ENCODE measurements at regions not wholly inside any gene's neighbourhood (a gene's known extent, or its start where the extent isn't known, plus 50 kb on each side); places are given as distances from the start of the nearest gene placed in this dataset.
"Not testable (repeated sequence)": the region's sequence is repeated elsewhere in the genome, so short reads cannot be mapped to it uniquely, and the experiment has no call there.

DNA sequence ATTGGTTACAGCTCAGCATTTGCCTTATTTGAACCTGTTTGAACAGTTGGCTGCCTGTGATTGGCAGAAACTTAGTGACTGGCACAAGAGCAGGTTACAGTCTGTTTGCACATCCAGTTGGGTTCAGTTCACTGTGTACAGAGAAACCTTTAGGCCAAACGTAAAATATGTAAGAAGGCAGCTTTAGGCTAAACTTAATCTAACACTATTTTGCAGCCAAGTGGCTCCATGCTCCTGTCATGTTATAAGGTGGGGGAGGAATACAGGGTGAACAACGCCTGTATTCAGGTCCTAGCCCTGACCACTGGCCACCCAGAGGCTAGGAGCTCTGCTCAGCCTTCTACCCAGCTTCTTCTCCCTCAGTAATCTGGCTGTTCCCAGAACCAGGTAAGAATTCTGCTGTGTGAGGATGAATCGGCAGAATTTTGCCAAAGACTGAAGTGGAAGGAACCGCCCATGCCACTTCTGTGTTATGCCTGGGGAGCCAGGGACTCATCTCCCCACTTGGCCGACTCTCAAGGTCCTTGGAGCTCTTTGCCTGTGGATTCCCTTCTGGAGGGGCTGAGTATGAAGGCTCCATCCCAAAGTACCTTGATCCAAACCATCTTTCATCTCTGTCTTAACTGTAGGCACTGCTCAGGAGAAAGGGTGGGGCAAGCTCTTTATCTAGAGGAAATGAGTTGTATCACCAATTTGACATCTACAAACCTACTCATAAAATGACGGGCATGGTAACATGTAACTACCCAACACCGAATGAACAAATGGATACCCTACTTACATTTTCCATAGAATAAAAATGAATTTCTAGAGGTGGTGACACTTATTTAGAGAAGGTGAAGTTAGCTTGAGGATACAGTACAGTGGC is 164.4 kb upstream of the NAMPT start:
- DNase-seq (ENCODE audit: low read depth, low spot score), result no peak

DNA sequence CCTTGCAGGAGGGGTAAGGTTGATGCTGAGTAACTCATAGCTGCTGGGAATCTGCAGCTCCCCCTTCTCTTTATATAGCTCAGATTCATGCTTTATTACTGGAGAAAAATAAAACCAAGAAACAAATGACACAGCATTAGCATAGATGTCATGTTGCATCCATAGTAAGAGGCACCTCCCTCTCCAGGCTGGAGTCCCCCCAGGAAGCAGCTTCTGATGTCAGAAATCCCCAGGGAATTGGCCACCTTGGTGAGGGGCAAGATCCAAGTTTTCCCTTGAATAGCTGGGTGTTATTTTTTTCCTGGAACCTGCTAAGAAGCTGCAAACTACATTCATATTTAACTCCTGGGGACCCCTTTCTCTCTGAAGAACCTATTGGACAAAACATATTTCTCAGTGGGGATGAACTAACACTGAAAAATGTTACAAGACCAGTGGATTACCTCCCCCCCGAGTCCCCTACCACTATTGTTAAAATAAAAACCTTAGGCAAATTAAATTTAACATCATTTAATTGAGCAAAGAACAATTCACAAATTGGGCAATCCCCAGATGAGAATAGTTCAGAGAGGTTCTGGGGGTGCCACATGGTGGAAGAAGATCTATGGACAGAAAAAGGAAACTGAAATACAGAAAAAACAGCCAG is 163.7 kb upstream of the NAMPT start:
- no peak for DNase-seq (ENCODE audit: low read depth, low spot score)

DNA sequence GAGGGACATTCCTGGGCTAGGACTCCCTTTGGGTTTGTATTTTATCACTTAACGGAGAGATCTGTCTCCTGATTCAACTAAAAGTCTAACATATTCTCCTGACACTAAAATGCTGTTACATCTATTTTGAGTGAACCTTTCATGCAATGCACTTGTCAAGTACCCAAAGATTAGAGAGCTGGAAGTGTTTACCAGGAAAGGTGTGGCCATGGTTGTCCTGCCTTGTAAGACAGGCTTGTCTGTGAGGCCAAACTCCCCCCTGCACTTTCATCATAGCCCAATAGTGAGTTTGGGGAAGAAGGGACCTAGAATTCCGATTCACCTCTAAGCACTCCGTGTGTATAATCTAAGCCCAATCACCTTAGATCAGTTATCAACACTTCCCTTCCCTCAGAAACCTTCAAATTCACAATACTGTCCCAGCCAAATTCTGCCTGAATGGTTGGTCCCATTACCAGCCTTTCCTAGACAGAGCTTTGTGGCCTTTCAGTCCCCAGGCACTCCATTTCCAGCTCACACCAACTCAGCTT is 162.6 kb upstream of the NAMPT start:
- no peak for DNase-seq (ENCODE audit: low read depth, low spot score)

DNA sequence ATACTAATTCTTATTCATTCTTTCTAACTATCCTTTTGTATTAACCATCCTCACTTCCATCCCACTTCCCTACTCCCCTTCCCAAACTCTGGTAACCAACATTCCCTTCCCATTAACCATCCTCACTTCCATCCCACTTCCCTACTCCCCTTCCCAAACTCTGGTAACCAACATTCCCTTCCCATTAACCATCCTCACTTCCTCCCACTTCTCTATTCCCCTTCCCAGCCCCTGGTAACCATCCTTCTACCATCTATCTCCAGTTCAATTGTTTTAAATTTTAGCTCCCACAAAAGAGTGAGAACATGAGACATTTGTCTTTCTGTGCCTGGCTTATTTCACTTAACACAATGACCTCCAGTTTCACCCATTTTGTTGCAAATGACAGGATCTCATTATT is 160.6 kb upstream of the NAMPT start:
- not testable (repeated sequence) for DNase-seq (ENCODE audit: low read depth, low spot score)

DNA sequence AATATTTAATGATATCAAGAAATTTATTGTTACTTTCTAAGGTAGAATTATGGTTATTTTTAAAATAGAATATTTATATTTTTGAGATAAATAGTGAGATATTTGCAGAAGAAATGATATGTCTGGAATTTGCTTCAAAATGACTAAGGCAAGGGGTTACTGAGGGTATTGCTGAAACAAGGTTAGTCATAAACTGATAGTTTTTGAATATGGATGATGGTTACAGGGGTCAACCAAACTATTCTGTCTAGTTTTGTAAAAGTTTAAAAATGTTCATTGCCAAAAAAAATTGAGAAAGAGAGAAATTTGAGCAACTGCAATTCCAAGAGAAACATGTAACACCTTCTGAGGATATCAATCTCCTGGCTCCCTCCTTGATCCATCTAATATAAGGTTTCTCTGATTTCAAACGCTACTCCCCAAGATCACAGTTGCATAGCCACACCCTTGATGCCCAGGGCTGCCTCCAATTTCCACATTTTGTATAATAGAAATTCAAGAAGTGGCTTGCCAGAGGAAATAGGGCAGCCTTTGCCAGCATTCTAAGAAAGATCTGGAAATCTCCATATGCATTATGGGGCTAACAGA is 159.4 kb upstream of the NAMPT start:
- DNase-seq (ENCODE audit: low read depth, low spot score), result no peak

DNA sequence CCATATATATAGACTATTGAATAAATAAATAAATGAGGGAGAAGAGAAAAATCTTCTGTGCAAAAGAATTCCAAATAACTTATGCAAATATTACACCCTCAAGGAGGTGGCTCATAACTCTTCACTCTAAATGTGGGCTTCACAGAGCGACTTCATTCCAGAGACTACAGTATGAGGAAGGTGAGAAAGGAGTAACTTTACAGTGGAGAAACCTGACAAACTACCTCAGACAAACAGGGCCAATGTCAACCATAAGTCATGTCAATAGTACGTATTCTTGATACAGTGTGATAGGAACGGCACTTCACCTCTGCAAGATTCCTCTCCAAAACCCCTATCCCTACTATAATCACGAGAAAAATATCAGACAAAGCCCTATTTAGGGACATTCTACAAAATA is 158.4 kb upstream of the NAMPT start:
- DNase-seq (ENCODE audit: low read depth, low spot score), result no peak

DNA sequence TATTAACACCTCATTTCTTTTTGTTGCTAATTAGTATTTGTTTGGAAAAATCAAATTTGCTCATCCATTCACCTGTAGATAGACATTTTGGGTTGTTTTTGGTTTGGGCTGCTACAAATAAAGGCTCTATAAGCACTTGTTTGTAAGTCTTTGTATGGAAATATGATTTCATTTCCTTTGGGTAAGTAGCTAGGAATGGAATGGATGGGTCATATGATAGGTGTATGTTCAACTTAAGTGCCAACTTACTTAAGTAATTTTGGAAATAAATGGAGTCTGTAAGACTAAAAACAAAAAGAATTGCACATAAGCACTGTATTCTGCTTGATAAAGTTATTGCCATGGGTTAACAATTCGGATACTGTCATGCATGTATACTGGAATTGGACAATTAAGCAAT is 157.7 kb upstream of the NAMPT start:
- no peak for DNase-seq (ENCODE audit: low read depth, low spot score)

DNA sequence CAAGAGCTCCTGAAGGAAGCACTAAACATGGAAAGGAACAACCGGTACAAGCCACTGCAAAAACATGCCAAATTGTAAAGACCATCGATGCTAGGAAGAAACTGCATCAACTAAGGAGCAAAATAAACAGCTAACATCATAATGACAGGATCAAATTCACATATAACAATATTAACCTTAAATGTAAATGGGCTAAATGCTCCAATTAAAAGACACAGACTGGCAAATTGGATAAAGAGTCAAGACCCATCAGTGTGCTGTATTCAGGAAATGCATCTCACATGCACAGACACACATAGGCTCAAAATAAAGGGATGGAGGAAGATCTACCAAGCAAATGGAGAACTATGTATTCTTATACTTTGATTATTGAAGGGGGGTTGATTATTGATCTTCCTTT is 156.6 kb upstream of the NAMPT start:
- not testable (repeated sequence) for DNase-seq (ENCODE audit: low read depth, low spot score)

DNA sequence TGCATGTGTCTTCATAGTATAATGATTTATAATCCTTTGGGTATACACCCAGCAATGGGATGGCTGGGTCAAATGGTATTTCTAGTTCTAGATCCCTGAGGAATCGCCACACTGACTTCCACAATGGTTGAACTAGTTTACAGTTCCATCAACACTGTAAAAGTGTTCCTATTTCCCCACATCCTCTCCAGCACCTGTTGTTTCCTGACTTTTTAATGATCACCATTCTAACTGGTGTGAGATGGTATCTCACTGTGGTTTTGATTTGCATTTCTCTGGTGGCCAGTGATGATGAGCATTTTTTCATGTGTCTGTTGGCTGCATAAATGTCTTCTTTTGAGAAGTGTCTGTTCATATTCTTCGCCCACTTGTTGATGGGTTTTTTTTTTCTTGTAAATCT is 152.2 kb upstream of the NAMPT start:
- DNase-seq (ENCODE audit: low read depth, low spot score), result not testable (repeated sequence)

DNA sequence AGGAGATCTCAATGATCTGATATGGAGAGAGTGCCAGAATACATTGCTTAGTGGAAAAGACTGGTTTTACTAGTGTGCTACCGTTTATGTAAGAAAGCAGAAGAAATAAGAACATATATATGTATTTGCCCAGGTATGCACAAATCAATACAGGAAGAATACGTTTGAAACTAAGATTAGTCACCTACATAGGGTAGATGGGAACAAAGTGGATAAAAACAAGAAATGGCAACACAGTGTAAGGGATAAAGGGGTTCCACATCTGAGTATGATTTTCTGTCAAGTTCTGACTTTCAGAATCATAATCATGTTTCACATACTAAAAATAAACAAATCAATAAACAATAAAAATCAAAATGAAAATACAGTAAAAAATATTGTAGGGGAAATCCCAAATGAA is 148.6 kb upstream of the NAMPT start:
- DNase-seq (ENCODE audit: low read depth, low spot score), result no peak

DNA sequence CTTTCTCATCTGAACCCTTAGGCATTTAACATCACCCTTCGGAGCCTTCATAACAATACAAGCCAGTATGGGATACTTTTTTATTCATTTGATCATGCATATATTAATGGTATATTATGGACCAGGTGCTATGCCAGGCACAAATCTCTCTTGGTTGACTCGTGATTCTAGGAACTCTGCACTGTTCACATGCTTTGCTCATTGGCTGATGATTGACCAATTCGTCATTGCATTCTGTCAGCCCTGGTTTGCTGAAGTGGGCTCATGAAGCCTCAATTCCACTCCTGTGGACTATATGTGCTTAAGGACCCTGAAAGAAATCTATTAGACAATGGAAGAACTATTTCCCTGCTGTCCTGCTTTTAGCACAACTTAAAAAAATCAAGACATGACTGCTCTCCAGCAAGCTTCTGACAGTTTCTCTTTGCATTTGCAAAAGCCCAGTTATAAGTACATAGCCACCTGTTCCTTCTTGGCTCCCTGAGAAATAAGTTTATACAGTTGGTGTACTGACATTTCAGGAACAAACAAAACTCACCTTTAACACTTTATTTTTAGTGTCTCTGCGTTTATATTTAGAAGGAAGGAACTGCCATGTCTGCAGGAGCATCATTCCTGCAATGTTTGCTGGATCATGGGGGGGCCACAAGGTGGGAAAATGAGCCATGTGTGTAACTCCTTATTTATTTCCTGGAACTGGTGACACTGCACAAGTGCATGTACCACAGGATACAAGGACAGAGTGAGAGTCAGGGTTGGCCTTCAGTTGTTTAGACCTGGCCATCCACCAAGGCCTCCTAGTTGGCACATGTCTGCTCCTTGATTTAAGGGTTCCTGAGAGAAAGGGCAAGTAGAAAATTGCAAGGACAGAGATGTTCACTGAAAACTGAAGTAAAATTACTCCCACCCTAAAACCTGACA is 146.0 kb upstream of the NAMPT start:
- DNase-seq (ENCODE audit: low read depth, low spot score), result no peak

DNA sequence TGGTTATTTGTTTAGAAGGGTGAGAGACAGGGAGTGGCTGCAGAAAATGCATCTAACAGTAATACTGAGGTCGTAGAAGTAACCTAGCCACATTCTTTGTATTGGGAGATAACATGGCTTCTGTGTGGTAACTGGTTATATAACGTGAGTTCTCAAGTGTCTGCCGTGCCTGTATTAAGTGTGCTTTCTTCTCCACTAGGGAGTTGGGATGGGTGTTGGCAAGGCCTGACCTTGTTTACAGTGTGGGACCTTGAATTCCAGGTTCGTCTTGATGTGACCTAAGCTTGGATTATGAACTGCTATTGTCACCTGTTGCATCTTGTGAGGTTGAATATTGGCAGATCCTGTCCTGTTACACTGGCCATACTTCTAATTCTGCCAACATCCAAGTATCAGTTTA is 145.3 kb upstream of the NAMPT start:
- DNase-seq (ENCODE audit: low read depth, low spot score), result no peak

DNA sequence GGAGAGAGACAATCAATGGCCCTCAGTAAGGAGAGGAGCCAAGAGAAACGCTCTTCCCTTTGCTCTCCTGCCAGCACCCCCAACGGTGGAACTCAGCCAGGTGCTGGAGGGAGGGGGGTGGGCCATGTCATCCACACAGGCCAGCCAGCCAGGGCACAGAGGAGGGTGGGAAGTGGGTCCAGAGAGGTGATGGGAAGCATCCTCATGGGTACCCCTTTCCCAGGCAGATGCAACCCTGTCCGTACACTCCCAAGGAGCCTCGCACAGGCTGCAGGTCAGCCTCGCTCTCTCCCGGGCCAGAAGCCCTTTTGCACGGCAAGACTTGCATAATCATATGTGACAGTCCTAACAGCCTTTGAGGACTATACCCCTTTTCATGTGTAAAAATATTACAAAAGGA is 142.0 kb upstream of the NAMPT start:
- no peak for DNase-seq (ENCODE audit: low read depth, low spot score)

DNA sequence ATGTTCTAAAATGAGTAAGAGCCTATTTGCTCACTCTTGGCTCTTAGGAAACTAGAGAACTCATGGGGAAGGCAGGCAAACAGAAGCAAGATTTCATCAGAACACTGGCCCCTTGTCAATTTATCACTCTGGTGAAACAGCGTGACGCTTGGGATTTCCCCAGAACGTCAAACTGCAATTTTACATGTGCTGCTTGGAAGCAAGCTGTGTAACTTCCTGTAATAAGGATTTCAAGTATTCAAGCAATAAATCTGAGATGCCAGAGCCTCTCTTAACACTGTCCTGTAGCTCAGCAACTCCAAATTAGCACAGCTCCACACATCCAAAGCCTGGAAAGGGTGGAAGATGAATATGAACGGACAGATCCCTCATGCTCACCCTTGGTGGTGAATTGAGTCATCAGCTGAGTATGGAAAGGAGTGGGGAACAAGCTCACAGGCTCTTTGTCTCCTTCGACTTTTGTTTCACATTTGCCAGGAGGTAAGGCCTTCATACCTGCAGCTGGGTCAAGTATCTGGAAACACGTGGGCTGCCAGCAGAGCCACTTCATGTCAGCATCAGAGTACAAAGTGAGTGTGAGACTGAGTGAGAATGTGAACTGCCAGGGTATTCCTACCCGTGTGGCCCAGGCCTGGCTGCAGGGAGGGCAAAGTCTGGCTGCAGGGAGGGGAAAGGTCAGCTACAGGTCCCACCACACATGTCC is 140.4 kb upstream of the NAMPT start:
- DNase-seq (ENCODE audit: low read depth, low spot score), result peak; percentile 50

DNA sequence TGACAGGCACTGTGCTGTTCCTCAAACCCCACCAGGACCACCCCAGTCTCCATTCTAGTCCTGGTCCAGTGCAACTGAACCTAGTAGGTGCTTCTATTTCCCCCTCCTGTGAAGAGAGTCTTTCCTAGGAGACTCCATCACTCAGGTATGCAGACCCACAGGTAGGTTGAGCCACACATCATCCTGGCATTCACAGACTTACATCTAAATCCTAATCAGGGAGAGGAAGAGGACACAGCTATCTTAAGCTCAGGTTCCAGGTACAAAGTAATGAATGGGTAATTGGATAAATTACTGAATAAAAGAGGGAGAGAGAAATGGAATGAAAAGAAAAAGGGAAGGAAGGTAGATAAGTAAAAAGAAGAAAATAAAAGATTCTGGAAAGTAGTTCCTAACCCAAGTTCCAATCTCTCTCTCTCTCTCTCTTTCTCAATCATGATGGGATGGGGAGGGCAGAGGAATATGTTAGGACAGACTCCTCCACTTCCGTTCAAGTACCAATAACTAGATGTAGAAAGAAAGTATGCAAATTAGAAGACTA is 139.8 kb upstream of the NAMPT start:
- no peak for DNase-seq (ENCODE audit: low read depth, low spot score)

DNA sequence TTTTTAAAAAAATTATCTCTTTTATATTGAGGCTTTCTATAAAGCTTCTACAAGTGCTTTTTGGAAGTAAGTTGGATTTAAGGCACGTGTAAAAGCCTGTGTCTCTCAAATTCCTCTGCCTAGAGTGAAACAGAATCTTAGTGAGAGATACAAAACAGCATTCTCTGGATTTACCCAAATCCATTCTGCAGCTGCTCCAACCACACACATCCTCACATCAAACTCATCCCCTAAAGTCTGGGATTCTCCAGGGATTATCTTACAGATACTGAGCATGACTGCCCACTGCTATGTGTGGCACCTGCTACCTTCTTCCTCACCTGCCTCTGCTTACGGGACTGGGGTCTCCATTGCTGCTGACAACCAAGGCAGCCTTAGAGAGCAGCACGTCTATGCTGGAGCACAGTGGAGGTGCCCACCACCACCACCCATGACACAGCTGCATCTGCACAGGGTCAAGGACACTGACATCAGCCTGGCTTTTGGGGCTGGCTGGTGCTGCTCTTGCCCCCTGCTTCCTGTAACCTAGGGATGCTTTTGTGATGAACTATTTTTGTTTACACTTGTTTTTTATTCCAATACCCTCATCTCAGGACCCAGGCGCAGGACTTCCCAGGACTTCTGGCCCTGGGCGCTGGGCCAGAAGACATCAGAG is 139.2 kb upstream of the NAMPT start:
- DNase-seq (ENCODE audit: low read depth, low spot score), result no peak

DNA sequence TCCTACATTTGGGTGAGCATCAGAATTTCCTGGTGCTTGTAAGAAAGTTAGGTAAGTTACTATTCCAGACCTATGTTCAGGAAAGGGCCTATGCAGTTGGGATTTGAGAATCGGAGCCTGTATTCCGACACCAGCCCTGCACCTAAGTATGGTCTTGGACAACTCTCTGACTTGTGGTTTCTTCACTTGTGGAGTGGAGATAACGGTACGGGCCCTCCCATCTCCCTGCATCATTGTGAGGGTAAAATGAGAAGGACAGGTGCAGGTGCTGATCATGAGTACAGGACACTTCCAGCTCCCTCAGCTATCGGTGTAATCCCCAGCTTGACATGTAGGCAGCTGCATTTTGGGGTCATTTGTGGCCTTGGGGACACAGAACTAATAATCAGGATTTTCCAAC is 138.3 kb upstream of the NAMPT start:
- DNase-seq (ENCODE audit: low read depth, low spot score), result no peak

DNA sequence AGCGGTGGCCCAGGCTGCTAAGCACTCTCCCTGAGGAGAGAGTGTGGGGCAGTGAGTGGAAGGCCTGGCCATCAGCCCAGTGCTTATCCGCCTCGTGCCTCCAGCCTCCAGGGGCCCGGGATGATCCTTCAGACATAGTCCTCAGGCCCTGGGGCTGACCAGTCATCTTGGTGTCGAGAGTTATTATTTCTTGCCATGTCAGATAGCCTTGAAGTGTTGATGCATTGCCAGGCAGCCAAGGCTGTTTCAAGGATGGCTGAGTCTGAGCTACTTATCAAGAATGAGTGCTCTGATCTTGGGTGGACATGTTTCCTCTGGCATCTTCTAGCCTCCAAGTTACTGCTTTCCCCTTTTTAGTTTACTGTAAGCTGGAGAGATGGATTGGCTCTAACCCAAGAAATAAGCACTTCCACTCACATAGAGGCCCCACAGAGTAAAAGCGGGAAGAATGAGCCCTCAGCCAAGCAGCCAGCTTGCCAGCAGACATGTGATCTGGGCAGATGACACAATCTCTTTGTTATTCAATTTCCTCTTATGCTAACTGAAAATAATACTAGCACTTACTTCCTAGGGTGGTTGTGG is 136.5 kb upstream of the NAMPT start:
- DNase-seq (ENCODE audit: low read depth, low spot score), result no peak

DNA sequence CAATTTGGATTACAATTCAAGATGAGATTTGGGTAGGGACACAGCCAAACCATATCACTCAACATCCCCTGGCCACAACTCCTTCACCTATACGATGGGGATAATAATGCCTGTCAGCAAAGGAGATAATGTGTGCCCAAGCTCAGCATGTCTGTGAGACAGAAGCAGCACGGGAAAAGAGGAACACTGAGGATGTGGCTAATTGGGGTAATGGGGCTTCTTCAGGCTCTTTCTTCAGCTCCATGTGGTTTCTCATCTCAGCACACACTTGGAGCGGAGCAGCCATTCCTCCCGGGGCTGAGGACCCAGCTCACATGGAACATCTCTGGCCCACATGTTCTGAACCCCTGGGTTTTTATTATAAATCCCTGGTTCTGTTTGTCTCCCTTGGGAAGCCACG is 136.0 kb upstream of the NAMPT start:
- no peak for DNase-seq (ENCODE audit: low read depth, low spot score)

DNA sequence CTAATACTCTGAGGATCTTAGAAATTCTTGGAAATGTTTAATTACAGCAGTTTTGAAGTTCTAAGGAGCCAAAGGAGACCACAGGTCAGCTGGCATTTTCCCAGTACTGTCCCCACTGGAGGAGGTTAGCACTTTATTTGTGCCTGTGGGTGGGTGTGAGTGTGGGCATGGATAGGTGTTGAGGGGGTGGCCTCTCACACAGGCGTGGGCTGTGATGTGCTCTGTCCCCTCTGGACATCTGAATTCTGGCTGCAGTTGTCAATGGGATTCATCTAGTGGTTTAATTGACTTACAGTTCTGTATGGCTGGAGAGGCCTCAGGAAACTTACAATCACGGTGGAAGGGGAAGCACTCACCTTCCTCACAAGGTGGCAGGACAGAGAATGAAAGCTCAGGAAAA is 135.4 kb upstream of the NAMPT start:
- no peak for DNase-seq (ENCODE audit: low read depth, low spot score)

Measured in activated CD4-positive, CD25-positive, alpha-beta regulatory T cell treated with anti-CD3 and anti-CD28 coated beads, Interleukin-2, amount 50 U/mL, for 16 hours (primary cell).